ENCODE measurements at regions not wholly inside any gene's neighbourhood (a gene's known extent, or its start where the extent isn't known, plus 50 kb on each side); places are given as distances from the start of the nearest gene placed in this dataset.
"Not testable (repeated sequence)": the region's sequence is repeated elsewhere in the genome, so short reads cannot be mapped to it uniquely, and the experiment has no call there.

GRCh38 chr5:6076341-6077239 is 301.8 kb downstream of the MED10 start:
- Histone ChIP-seq H3K4me1 (ENCODE audit: control insufficient read depth in 2 of 2, insufficient read depth in 2 of 2, low read length in 2 of 2) (no peaks in the 10 kb centered on the region), H3K9me3 (ENCODE audit: control insufficient read depth in 2 of 2, low read length in 2 of 2) (no peaks in the 10 kb centered on the region), H3K27me3 (ENCODE audit: control insufficient read depth in 2 of 2, insufficient read depth in 2 of 2, low read length in 2 of 2) (no peaks in the 10 kb centered on the region), H3K27ac (ENCODE audit: low read depth in 2 of 2, low read length in 2 of 2) (no peak overlapping the region), H3K4me3 (ENCODE audit: low read length in 2 of 2) (no peak overlapping the region), H3K36me3 (ENCODE audit: control insufficient read depth in 2 of 2, insufficient read depth in 2 of 2, low read length in 2 of 2) (no peaks in the 10 kb centered on the region), H3K9ac (ENCODE audit: low read depth in 1 of 2, low read length in 2 of 2) (no peak overlapping the region)

- H3K9me3 ChIP-seq (ENCODE audit: control insufficient read depth in 2 of 2, low read length in 2 of 2); H3K9ac ChIP-seq (ENCODE audit: low read depth in 1 of 2, low read length in 2 of 2); H3K27me3 ChIP-seq (ENCODE audit: control insufficient read depth in 2 of 2, insufficient read depth in 2 of 2, low read length in 2 of 2); H3K27ac ChIP-seq (ENCODE audit: low read depth in 2 of 2, low read length in 2 of 2); H3K4me3 ChIP-seq (ENCODE audit: low read length in 2 of 2); H3K36me3 ChIP-seq (ENCODE audit: control insufficient read depth in 2 of 2, insufficient read depth in 2 of 2, low read length in 2 of 2); H3K4me1 ChIP-seq (ENCODE audit: control insufficient read depth in 2 of 2, insufficient read depth in 2 of 2, low read length in 2 of 2): not testable (repeated sequence)
These were observed 305.9 kb downstream of the MED10 start for GRCh38 chr5:6072488-6072887.

GRCh38 chr5:6069496-6070185 is 308.7 kb downstream of the MED10 start:
- Histone ChIP-seq H3K9me3 (ENCODE audit: control insufficient read depth in 2 of 2, low read length in 2 of 2) (no peaks in the 10 kb centered on the region), H3K4me1 (ENCODE audit: control insufficient read depth in 2 of 2, insufficient read depth in 2 of 2, low read length in 2 of 2) (no peaks in the 10 kb centered on the region), H3K36me3 (ENCODE audit: control insufficient read depth in 2 of 2, insufficient read depth in 2 of 2, low read length in 2 of 2) (no peaks in the 10 kb centered on the region), H3K27me3 (ENCODE audit: control insufficient read depth in 2 of 2, insufficient read depth in 2 of 2, low read length in 2 of 2) (no peaks in the 10 kb centered on the region), H3K4me3 (ENCODE audit: low read length in 2 of 2) (no peak overlapping the region), H3K27ac (ENCODE audit: low read depth in 2 of 2, low read length in 2 of 2) (no peak overlapping the region), H3K9ac (ENCODE audit: low read depth in 1 of 2, low read length in 2 of 2) (no peak overlapping the region)

DNA sequence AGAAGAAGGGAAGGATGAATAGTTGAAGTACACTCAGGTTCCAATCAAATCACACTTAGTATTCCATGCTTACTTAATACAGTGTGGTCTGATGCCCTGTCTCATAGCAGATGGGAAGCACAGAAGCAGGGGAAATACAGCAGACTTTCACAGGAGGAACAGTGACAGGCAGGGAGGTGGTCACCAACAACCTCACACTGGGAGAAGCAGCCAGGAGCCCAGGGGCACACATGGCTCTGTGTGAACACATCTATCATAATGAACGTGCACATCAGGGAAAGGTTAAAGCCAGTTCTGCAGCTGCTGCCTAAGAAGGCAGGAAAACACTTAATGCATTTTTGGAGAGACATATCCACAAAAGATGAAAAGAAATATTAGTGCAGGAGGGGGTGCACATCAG is 312.3 kb downstream of the MED10 start:
- no peaks in the 10 kb centered on the region for H3K4me1 ChIP-seq (ENCODE audit: control insufficient read depth in 2 of 2, insufficient read depth in 2 of 2, low read length in 2 of 2)
- no peaks in the 10 kb centered on the region for H3K27me3 ChIP-seq (ENCODE audit: control insufficient read depth in 2 of 2, insufficient read depth in 2 of 2, low read length in 2 of 2)
- H3K36me3 ChIP-seq (ENCODE audit: control insufficient read depth in 2 of 2, insufficient read depth in 2 of 2, low read length in 2 of 2) = no peaks in the 10 kb centered on the region
- no peak overlapping the region for H3K9ac ChIP-seq (ENCODE audit: low read depth in 1 of 2, low read length in 2 of 2)
- H3K27ac ChIP-seq (ENCODE audit: low read depth in 2 of 2, low read length in 2 of 2) = no peak overlapping the region
- H3K4me3 ChIP-seq (ENCODE audit: low read length in 2 of 2) = no peak overlapping the region
- no peaks in the 10 kb centered on the region for H3K9me3 ChIP-seq (ENCODE audit: control insufficient read depth in 2 of 2, low read length in 2 of 2)

GRCh38 chr5:6059137-6059800 is 319.1 kb downstream of the MED10 start:
- H3K36me3 ChIP-seq (ENCODE audit: control insufficient read depth in 2 of 2, insufficient read depth in 2 of 2, low read length in 2 of 2) = no peaks in the 10 kb centered on the region
- no peaks in the 10 kb centered on the region for H3K4me1 ChIP-seq (ENCODE audit: control insufficient read depth in 2 of 2, insufficient read depth in 2 of 2, low read length in 2 of 2)
- H3K9me3 ChIP-seq (ENCODE audit: control insufficient read depth in 2 of 2, low read length in 2 of 2) = no peaks in the 10 kb centered on the region
- no peak overlapping the region for H3K9ac ChIP-seq (ENCODE audit: low read depth in 1 of 2, low read length in 2 of 2)
- H3K27me3 ChIP-seq (ENCODE audit: control insufficient read depth in 2 of 2, insufficient read depth in 2 of 2, low read length in 2 of 2) = no peaks in the 10 kb centered on the region
- no peak overlapping the region for H3K27ac ChIP-seq (ENCODE audit: low read depth in 2 of 2, low read length in 2 of 2)
- no peak overlapping the region for H3K4me3 ChIP-seq (ENCODE audit: low read length in 2 of 2)

DNA sequence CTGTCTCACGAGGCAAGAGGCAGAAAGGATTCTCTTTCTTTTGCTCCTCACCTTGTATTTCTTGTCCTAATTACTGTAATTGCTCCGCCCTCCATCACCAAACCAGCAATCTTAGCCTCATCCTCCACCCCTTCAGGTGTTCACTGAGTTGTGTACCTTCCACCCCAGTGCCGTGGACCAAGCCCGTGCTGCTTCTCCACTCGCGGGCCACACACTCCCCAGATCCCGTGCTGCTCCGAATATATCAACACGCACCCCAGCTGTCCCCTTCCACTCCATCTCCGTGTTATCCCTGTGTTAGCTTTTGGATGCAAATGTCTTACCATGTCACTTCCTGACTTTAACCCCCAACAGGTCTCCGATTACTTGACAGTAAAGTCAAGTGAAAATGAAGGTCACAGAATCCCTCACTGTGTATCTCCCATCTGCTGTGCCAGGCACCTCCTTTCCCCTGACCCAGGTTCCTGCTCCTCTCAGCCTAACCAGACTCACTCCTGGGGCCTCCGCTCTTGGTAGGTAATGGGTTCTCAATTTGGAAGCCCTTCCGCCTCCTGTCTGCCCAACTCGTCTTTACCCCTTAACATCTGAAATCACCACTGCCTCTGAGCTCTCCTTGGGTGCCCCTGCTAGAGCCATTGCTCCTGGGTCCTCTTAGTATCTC is 320.2 kb downstream of the MED10 start:
- no peaks in the 10 kb centered on the region for H3K36me3 ChIP-seq (ENCODE audit: control insufficient read depth in 2 of 2, insufficient read depth in 2 of 2, low read length in 2 of 2)
- no peak overlapping the region for H3K4me3 ChIP-seq (ENCODE audit: low read length in 2 of 2)
- H3K27ac ChIP-seq (ENCODE audit: low read depth in 2 of 2, low read length in 2 of 2) = no peak overlapping the region
- H3K27me3 ChIP-seq (ENCODE audit: control insufficient read depth in 2 of 2, insufficient read depth in 2 of 2, low read length in 2 of 2) = no peaks in the 10 kb centered on the region
- H3K4me1 ChIP-seq (ENCODE audit: control insufficient read depth in 2 of 2, insufficient read depth in 2 of 2, low read length in 2 of 2) = no peaks in the 10 kb centered on the region
- no peak overlapping the region for H3K9ac ChIP-seq (ENCODE audit: low read depth in 1 of 2, low read length in 2 of 2)
- H3K9me3 ChIP-seq (ENCODE audit: control insufficient read depth in 2 of 2, low read length in 2 of 2) = no peaks in the 10 kb centered on the region

DNA sequence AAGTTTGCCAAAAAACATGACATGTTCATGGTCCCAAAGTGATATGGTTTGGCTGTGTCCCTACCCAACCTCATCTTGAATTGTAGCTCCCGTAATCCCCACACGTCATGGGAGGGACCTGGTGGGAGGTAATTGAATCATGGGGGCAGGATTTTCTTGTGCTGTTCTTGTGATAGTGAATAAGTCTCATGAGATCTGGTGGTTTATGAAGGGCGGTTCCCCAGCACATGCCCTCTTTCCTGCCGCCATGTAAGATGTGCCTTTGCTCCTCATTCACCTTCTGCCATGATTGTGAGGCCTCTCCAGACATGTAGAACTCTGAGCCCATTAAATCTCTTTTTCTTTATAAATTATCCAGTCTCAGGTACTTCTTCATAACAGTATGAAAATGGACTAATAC is 322.1 kb downstream of the MED10 start:
- Histone ChIP-seq H3K27me3 (ENCODE audit: control insufficient read depth in 2 of 2, insufficient read depth in 2 of 2, low read length in 2 of 2) (no peaks in the 10 kb centered on the region), H3K4me3 (ENCODE audit: low read length in 2 of 2) (no peak overlapping the region), H3K4me1 (ENCODE audit: control insufficient read depth in 2 of 2, insufficient read depth in 2 of 2, low read length in 2 of 2) (no peaks in the 10 kb centered on the region), H3K9me3 (ENCODE audit: control insufficient read depth in 2 of 2, low read length in 2 of 2) (no peaks in the 10 kb centered on the region), H3K9ac (ENCODE audit: low read depth in 1 of 2, low read length in 2 of 2) (no peak overlapping the region), H3K36me3 (ENCODE audit: control insufficient read depth in 2 of 2, insufficient read depth in 2 of 2, low read length in 2 of 2) (no peaks in the 10 kb centered on the region), H3K27ac (ENCODE audit: low read depth in 2 of 2, low read length in 2 of 2) (no peak overlapping the region)

- no peaks in the 10 kb centered on the region for H3K27me3 ChIP-seq (ENCODE audit: control insufficient read depth in 2 of 2, insufficient read depth in 2 of 2, low read length in 2 of 2)
- no peak overlapping the region for H3K27ac ChIP-seq (ENCODE audit: low read depth in 2 of 2, low read length in 2 of 2)
- H3K9ac ChIP-seq (ENCODE audit: low read depth in 1 of 2, low read length in 2 of 2) = no peak overlapping the region
- no peak overlapping the region for H3K4me3 ChIP-seq (ENCODE audit: low read length in 2 of 2)
- no peaks in the 10 kb centered on the region for H3K4me1 ChIP-seq (ENCODE audit: control insufficient read depth in 2 of 2, insufficient read depth in 2 of 2, low read length in 2 of 2)
- H3K36me3 ChIP-seq (ENCODE audit: control insufficient read depth in 2 of 2, insufficient read depth in 2 of 2, low read length in 2 of 2) = no peaks in the 10 kb centered on the region
- H3K9me3 ChIP-seq (ENCODE audit: control insufficient read depth in 2 of 2, low read length in 2 of 2) = no peaks in the 10 kb centered on the region
These were observed 328.7 kb downstream of the MED10 start for GRCh38 chr5:6049662-6050061.

- H3K9me3 ChIP-seq (ENCODE audit: control insufficient read depth in 2 of 2, low read length in 2 of 2) = no peaks in the 10 kb centered on the region
- H3K27me3 ChIP-seq (ENCODE audit: control insufficient read depth in 2 of 2, insufficient read depth in 2 of 2, low read length in 2 of 2) = no peaks in the 10 kb centered on the region
- no peak overlapping the region for H3K9ac ChIP-seq (ENCODE audit: low read depth in 1 of 2, low read length in 2 of 2)
- no peaks in the 10 kb centered on the region for H3K36me3 ChIP-seq (ENCODE audit: control insufficient read depth in 2 of 2, insufficient read depth in 2 of 2, low read length in 2 of 2)
- H3K4me3 ChIP-seq (ENCODE audit: low read length in 2 of 2) = no peak overlapping the region
- no peak overlapping the region for H3K27ac ChIP-seq (ENCODE audit: low read depth in 2 of 2, low read length in 2 of 2)
- no peaks in the 10 kb centered on the region for H3K4me1 ChIP-seq (ENCODE audit: control insufficient read depth in 2 of 2, insufficient read depth in 2 of 2, low read length in 2 of 2)
These were observed 329.6 kb downstream of the MED10 start for GRCh38 chr5:6048746-6049145.

Data from mucosa of rectum (tissue), 2 donors.